HEK293 (cell line): ENCODE measurements at regions not wholly inside any gene's neighbourhood (a gene's known extent, or its start where the extent isn't known, plus 50 kb on each side); places are given as distances from the start of the nearest gene placed in this dataset.

Experiments used
- HOXC10 ChIP-seq: sonication (generic); formaldehyde crosslinking; IDR thresholded peaks from 2 replicates; pipeline ENCODE4 v1.8.1; 2023; ENCODE audit warnings: mild to moderate bottlenecking, missing genetic modification reagents
- KLF17 ChIP-seq: fragments of 450-650 bp; formaldehyde crosslinking; IDR thresholded peaks from 2 replicates; pipeline ENCODE4 v1.5.1; 2016; ENCODE audit warnings: missing biosample characterization, missing genetic modification characterization
- REPIN1 ChIP-seq: fragments of 450-650 bp; formaldehyde crosslinking; IDR thresholded peaks from 2 replicates; pipeline ENCODE4 v1.5.1; 2017; ENCODE audit warnings: missing biosample characterization, missing genetic modification characterization, low read depth
- ZBTB1 ChIP-seq: fragments of 450-650 bp; formaldehyde crosslinking; IDR thresholded peaks from 2 replicates; pipeline ENCODE4 v1.5.1; 2016; ENCODE audit warnings: missing biosample characterization, missing genetic modification characterization
- ZFP3 ChIP-seq: fragments of 450-650 bp; formaldehyde crosslinking; IDR thresholded peaks from 2 replicates; pipeline ENCODE4 v1.5.1; 2016; ENCODE audit warnings: low read depth, missing biosample characterization, missing genetic modification characterization
- ZNF138 ChIP-seq: fragments of 450-650 bp; formaldehyde crosslinking; IDR thresholded peaks from 2 replicates; pipeline ENCODE4 v1.5.1; 2016; ENCODE audit warnings: missing biosample characterization, missing genetic modification characterization, borderline replicate concordance
- ZNF777 ChIP-seq: fragments of 450-650 bp; formaldehyde crosslinking; IDR thresholded peaks from 2 replicates; pipeline ENCODE4 v1.5.1; 2017; ENCODE audit warnings: missing biosample characterization, missing genetic modification characterization, borderline replicate concordance
- TF ChIP-seq, protein P1 (sequence below): fragments of 450-650 bp; formaldehyde crosslinking; IDR thresholded peaks from 2 replicates; pipeline ENCODE4 v1.5.1; 2016; ENCODE audit warnings: missing biosample characterization, missing genetic modification characterization
- TF ChIP-seq, protein P2 (sequence below): fragments of 450-650 bp; IDR thresholded peaks from 2 replicates; pipeline ENCODE4 v1.5.1; 2018; ENCODE audit warnings: missing biosample characterization, missing genetic modification characterization
- TF ChIP-seq, protein P3 (sequence below): fragments of 450-650 bp; formaldehyde crosslinking; IDR thresholded peaks from 2 replicates; pipeline ENCODE4 v1.5.1; 2016; ENCODE audit warnings: missing biosample characterization, missing genetic modification characterization, low read depth

GRCh38 chr12:46679754-46680153 is 146.0 kb downstream of the SLC38A4 start:
- TF ChIP-seq, protein P1, sequence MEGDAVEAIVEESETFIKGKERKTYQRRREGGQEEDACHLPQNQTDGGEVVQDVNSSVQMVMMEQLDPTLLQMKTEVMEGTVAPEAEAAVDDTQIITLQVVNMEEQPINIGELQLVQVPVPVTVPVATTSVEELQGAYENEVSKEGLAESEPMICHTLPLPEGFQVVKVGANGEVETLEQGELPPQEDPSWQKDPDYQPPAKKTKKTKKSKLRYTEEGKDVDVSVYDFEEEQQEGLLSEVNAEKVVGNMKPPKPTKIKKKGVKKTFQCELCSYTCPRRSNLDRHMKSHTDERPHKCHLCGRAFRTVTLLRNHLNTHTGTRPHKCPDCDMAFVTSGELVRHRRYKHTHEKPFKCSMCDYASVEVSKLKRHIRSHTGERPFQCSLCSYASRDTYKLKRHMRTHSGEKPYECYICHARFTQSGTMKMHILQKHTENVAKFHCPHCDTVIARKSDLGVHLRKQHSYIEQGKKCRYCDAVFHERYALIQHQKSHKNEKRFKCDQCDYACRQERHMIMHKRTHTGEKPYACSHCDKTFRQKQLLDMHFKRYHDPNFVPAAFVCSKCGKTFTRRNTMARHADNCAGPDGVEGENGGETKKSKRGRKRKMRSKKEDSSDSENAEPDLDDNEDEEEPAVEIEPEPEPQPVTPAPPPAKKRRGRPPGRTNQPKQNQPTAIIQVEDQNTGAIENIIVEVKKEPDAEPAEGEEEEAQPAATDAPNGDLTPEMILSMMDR: no peak
- no peak for TF ChIP-seq ZBTB1 (tag by site-specific recombination)
- TF ChIP-seq HOXC10: no peak
- TF ChIP-seq ZNF138: no peak
- TF ChIP-seq, protein P2, sequence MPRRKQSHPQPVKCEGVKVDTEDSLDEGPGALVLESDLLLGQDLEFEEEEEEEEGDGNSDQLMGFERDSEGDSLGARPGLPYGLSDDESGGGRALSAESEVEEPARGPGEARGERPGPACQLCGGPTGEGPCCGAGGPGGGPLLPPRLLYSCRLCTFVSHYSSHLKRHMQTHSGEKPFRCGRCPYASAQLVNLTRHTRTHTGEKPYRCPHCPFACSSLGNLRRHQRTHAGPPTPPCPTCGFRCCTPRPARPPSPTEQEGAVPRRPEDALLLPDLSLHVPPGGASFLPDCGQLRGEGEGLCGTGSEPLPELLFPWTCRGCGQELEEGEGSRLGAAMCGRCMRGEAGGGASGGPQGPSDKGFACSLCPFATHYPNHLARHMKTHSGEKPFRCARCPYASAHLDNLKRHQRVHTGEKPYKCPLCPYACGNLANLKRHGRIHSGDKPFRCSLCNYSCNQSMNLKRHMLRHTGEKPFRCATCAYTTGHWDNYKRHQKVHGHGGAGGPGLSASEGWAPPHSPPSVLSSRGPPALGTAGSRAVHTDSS: no peak
- TF ChIP-seq ZFP3: no peak
- TF ChIP-seq, protein P3, sequence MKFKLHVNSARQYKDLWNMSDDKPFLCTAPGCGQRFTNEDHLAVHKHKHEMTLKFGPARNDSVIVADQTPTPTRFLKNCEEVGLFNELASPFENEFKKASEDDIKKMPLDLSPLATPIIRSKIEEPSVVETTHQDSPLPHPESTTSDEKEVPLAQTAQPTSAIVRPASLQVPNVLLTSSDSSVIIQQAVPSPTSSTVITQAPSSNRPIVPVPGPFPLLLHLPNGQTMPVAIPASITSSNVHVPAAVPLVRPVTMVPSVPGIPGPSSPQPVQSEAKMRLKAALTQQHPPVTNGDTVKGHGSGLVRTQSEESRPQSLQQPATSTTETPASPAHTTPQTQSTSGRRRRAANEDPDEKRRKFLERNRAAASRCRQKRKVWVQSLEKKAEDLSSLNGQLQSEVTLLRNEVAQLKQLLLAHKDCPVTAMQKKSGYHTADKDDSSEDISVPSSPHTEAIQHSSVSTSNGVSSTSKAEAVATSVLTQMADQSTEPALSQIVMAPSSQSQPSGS (tag by site-specific recombination): no peak
- no peak for TF ChIP-seq KLF17
- TF ChIP-seq REPIN1: no peak
- TF ChIP-seq ZNF777 (tag by site-specific recombination): no peak
